GM18526 (cell line): ENCODE measurements at regions not wholly inside any gene's neighbourhood (a gene's known extent, or its start where the extent isn't known, plus 50 kb on each side); places are given as distances from the start of the nearest gene placed in this dataset.

ENCODE experiments used
- POLR2A ChIP-seq: IDR thresholded peaks from 3 replicates; pipeline ENCODE4 v1.6.1; 2011; ENCODE audit not compliant: insufficient read length; ENCODE audit errors: extremely low read depth

GRCh38 chr17:71689782-71690181 is 431.0 kb upstream of the SOX9 start:
- TF ChIP-seq POLR2A, result no peak

GRCh38 chr17:71699907-71700306 is 420.9 kb upstream of the SOX9 start:
- TF ChIP-seq POLR2A, result no peak

GRCh38 chr17:71703701-71704100 is 417.1 kb upstream of the SOX9 start:
- TF ChIP-seq POLR2A, result no peak

- no peak for TF ChIP-seq POLR2A
Observed at GRCh38 chr17:71709271-71709890, 411.4 kb upstream of the SOX9 start.

GRCh38 chr17:71709946-71710345 is 410.9 kb upstream of the SOX9 start:
- TF ChIP-seq POLR2A, result no peak

GRCh38 chr17:71710816-71711215 is 410.0 kb upstream of the SOX9 start:
- TF ChIP-seq POLR2A, result no peak

- no peak for TF ChIP-seq POLR2A
Observed at GRCh38 chr17:71713846-71714245, 407.0 kb upstream of the SOX9 start.

- TF ChIP-seq POLR2A, result no peak
Observed at GRCh38 chr17:71724339-71724738, 396.5 kb upstream of the SOX9 start.

GRCh38 chr17:71725811-71726210 is 395.0 kb upstream of the SOX9 start:
- no peak for TF ChIP-seq POLR2A

GRCh38 chr17:71726341-71726740 is 394.5 kb upstream of the SOX9 start:
- TF ChIP-seq POLR2A, result no peak

- TF ChIP-seq POLR2A, result no peak
Observed at GRCh38 chr17:71727292-71727691, 393.5 kb upstream of the SOX9 start.

GRCh38 chr17:71727723-71728122 is 393.1 kb upstream of the SOX9 start:
- TF ChIP-seq POLR2A, result no peak

GRCh38 chr17:71730871-71731270 is 389.9 kb upstream of the SOX9 start:
- TF ChIP-seq POLR2A, result no peak

GRCh38 chr17:71735893-71736292 is 384.9 kb upstream of the SOX9 start:
- no peak for TF ChIP-seq POLR2A

- no peak for TF ChIP-seq POLR2A
Observed at GRCh38 chr17:71740866-71741265, 380.0 kb upstream of the SOX9 start.

GRCh38 chr17:71741836-71742235 is 379.0 kb upstream of the SOX9 start:
- no peak for TF ChIP-seq POLR2A

- TF ChIP-seq POLR2A, result no peak
Observed at GRCh38 chr17:71748872-71749271, 371.9 kb upstream of the SOX9 start.
